WI38 (cell line): ENCODE measurements at regions not wholly inside any gene's neighbourhood (a gene's known extent, or its start where the extent isn't known, plus 50 kb on each side); places are given as distances from the start of the nearest gene placed in this dataset.
"Not testable (repeated sequence)": the region's sequence is repeated elsewhere in the genome, so short reads cannot be mapped to it uniquely, and the experiment has no call there.

Experiments
- H3K4me3 ChIP-seq: 2 replicates; pipeline ENCODE4 v1.5.1; 2011; ENCODE audit warnings: low read depth, mild to moderate bottlenecking, control low read depth, low read length
- TF ChIP-seq, protein P1 (sequence below): IDR thresholded peaks from 2 replicates; pipeline ENCODE4 v1.5.1; 2012; ENCODE audit warnings: low read depth, mild to moderate bottlenecking, control low read depth, low read length

DNA sequence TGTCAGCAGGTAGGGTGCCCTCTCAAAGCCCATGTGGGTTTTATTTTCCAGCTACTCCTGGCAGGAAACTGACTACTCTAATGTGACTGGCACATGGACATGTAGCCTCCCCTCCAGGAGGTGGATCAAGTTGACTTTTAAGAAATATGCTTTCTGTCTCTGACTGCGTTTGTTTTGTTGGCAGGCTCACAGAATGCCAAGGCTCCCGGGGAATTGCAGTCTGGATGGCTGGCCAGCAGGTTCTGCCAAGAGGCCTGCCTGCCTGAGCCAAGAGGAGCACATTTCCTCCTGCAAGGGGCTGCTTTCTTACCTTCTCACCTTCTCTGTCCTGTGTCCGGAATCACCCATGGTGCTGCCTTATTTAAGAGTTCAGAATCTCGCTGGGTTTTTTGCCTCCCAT is 217.3 kb upstream of the ERCC4 start:
- no peak overlapping the region for H3K4me3 ChIP-seq
- TF ChIP-seq, protein P1, sequence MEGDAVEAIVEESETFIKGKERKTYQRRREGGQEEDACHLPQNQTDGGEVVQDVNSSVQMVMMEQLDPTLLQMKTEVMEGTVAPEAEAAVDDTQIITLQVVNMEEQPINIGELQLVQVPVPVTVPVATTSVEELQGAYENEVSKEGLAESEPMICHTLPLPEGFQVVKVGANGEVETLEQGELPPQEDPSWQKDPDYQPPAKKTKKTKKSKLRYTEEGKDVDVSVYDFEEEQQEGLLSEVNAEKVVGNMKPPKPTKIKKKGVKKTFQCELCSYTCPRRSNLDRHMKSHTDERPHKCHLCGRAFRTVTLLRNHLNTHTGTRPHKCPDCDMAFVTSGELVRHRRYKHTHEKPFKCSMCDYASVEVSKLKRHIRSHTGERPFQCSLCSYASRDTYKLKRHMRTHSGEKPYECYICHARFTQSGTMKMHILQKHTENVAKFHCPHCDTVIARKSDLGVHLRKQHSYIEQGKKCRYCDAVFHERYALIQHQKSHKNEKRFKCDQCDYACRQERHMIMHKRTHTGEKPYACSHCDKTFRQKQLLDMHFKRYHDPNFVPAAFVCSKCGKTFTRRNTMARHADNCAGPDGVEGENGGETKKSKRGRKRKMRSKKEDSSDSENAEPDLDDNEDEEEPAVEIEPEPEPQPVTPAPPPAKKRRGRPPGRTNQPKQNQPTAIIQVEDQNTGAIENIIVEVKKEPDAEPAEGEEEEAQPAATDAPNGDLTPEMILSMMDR: no peak

DNA sequence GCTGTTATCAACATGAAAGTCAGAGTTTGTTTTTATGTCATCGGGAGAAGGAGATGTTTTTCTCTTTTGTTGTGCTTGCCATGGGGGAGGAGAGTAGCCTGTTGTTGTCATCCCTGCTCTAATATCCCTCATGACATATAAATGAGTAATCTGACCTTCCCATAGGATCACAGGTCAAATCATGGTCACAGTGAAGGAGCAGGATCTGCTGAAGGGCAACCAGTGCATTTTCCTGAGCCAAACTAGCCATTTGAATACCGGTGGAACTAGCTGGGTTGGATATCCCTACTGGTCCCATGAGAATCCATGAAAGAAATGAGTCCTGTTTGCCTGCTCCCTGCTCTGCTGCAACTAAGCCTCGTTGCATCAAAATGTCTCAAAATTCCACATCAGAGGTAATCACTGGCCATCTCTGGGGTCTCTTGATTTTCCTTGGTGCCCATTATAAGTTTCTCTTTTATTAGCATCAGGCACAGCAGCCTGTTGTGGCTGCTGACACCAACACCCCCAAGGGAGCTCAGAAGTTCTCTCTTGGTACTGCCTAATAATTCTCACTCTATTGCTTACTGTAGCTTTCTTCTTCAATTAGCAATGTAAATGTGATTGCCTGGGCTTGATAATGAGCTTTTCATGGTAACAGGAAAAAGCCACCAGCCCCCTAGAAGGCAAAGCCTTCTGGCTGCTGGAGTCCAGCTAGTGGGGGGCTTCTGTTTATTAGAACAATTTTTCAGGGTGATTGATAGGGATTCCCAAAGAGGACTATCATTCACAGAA is 211.4 kb upstream of the ERCC4 start:
- TF ChIP-seq, protein P1: no peak

DNA sequence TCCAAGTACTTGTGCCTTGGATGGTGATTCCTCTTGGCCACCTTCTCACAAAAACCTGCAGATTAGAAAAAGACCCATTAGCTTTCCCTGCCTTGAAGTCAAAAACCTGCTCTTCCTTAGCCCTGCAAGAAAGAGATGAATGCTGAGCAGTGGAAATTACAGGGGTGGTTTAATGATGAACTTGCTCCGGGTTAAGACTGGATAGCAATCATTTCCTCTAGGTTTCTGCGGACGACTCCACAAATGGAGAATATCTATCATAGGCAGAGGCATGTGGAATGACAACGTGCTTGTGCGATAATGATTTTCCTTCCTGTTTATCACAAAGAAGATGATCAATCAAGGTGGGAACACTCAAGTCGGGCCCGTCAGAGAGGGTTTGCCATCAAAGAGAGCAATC is 201.2 kb upstream of the ERCC4 start:
- TF ChIP-seq, protein P1: no peak
- H3K4me3 ChIP-seq: no peak overlapping the region

More for the DNA sequence above, 211.4 kb upstream of the ERCC4 start:
- no peak overlapping the region for H3K4me3 ChIP-seq

DNA sequence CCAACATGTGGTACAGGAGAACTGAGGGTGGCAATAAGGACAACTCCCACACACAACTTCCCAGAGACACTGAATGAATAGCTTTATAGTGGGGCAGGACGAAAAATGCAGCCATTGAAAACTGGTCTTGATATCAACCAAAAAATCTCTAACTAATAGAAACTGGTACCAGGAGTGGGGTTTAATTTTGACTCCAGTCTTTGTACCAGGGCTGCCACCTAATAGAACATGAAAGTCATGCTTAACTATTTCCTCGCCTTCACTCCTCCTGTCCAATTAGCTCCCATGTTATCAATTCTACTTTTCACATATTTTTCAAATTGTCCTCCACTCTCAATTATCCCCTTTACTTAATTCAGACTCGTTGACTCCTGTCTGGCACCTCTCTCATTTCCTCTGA is 192.0 kb upstream of the ERCC4 start:
- H3K4me3 ChIP-seq: no peak overlapping the region
- TF ChIP-seq, protein P1: no peak

DNA sequence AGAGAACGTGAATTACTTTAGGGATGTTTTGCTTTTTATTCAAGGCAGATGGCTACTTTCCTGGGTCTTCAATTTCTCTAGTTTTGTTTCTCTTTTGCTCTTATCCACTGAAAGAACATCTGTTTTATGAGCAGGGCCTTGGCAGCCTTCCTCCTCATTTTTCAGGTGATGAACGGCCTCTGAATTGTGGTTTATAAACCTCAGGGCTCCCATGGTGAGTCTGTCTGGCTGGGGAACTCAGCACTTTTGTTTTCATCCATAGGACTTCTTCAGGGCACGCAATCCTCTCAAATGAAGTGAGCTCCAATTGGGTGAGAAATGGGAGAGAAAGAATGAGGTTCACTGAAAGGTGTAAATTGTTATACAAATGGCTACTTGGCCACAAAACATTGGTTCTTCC is 186.4 kb upstream of the ERCC4 start:
- TF ChIP-seq, protein P1: no peak

DNA sequence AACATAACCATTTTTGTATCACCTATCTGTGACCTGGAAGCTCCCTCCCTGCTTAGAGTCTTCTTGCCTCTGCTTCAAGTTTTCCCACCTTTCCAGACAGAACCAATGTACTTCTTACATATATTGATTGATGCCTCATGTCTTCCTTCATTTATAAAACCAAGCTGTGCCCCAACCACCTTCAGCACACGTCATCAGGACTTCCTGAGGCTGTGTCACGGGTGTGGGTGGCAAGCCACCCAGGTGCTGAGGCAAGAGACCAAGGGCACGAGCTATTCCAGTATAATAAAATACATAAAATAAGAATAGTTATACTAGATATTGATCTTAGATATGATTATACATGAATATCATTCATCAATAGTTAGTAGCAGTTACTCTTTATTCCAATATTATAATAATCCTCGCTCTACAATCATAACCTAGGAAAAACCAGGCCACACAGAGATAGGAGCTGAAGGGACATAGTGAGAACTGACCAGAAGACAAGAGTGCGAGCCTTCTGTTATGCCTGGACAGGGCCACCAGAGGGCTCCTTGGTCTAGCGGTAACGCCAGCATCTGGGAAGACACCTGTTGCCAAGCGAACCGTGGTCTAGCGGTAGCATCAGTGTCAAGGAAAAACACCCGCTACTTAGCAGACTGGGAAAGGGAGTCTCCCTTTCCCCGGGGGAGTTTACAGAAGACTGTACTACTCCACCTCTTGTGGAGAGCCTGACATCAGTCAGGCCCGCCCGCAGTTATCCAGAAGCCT is 180.2 kb upstream of the ERCC4 start:
- not testable (repeated sequence) for H3K4me3 ChIP-seq

More for the DNA sequence above, 186.4 kb upstream of the ERCC4 start:
- no peak overlapping the region for H3K4me3 ChIP-seq

DNA sequence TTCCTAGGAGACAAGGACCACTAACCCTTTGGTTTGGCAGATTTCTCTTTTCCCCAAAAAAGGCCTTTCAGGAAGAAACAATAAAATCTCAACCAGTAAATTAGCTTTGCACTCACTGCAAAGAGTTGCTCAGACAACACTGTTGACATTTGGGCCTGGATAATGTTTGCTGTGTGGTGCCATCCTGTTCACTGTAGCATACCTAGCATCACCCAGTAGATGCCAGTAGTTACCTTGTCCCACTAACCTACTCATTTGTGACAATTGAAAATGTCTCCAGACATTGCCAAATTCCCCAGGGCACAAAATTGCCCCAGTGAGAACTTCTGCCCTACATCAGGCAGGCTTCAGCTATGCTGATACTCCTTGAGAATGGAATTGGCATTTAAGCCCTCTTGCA is 177.0 kb upstream of the ERCC4 start:
- TF ChIP-seq, protein P1: no peak
- no peak overlapping the region for H3K4me3 ChIP-seq
